NCI-H2196 treated with DMSO at 0.1 percent for 48 hours (cell line): ENCODE measurements at regions not wholly inside any gene's neighbourhood (a gene's known extent, or its start where the extent isn't known, plus 50 kb on each side); places are given as distances from the start of the nearest gene placed in this dataset.

Experiments
- DNase-seq: peaks from one replicate; lab custom pipeline; 2025; ENCODE audit not compliant: unreplicated experiment; lab: John Stamatoyannopoulos, UW

GRCh38 chr4:185892165-185892564 is 80.2 kb upstream of the SORBS2 start:
- DNase-seq: no peak

DNA sequence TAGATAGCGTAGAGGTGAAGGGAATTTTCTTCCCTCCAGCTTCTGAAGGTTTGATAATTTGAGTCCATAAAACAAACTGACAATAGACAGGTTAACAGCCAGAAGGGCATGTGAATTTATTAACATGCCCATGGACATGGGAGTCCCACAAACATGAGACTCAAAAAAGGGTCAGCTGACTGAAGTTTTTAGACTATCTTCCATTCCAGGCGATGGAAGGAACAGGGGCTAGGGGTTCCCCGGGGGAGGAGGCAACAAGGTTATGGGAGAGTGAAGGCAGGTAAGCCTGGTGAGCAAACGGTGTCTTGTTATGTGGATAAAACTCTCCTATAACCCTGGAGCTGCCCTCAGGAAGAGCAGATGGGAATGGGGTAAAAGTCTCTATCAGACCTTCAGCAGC is 81.5 kb upstream of the SORBS2 start:
- no peak for DNase-seq

- DNase-seq: no peak
Observed at GRCh38 chr4:185894481-185894880, 82.5 kb upstream of the SORBS2 start.

GRCh38 chr4:185895351-185895750 is 83.4 kb upstream of the SORBS2 start:
- no peak for DNase-seq

DNA sequence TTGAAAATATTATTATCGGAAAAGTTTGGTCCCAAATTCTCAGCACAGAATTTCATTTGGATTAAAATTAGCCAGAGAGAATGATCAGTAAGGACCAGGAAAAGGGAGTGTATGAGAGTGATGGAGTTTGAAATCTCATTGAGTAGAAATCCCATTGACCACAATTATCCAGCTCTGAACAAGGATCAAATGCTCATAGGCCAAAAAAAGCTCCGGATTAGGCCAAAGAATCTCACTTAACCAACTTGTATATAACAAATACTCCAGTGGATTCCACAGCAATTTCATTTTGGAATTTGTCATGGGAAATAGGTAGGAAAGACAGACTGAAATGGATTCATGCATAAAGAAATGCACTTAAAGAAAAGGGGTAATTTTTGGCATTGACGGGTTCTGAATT is 83.9 kb upstream of the SORBS2 start:
- no peak for DNase-seq

- DNase-seq: no peak
Observed at GRCh38 chr4:185896817-185897488, 85.0 kb upstream of the SORBS2 start.

DNA sequence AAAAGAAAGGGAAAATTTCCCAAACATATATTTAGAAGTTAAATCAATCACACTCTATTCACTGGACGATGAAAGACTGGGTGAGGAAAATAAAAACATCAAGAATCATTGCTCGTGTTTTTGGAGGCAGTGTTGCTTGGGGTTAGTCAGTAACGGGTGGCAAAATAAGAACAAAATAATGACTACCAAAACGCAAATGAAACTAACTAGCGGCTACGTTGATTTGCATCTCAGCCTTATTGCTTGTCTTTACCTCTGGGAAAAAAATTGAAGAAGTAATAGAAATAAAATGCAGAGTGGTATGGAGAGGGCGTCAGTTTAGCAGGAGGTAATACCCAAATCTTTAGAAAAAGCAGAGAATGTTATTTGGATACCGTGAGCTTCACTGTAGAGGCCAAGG is 86.4 kb upstream of the SORBS2 start:
- DNase-seq: no peak

- DNase-seq: no peak
Observed at GRCh38 chr4:185899833-185900232, 87.8 kb upstream of the SORBS2 start.

DNA sequence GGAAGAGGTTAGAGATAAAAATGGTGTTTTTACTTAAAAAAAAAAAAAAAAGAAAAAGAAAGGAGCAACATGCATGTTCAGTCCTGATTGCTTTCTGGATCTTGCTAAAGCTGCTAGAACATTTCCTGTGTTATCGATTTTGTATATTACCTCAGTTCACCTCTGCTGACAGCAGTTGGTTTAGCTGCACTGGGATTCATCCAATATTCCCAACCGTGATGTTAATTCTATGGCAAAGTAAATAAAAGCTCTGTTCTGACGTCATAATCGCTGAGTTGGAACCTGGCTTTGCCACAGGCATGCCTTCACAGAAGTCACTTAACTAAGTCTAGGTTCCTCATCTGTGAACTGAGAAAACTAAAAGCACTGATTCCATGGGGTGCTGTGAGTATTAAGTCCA is 90.7 kb upstream of the SORBS2 start:
- no peak for DNase-seq

- DNase-seq: no peak
Observed at GRCh38 chr4:185903205-185903604, 91.2 kb upstream of the SORBS2 start.

- no peak for DNase-seq
Observed at GRCh38 chr4:185904381-185904780, 92.4 kb upstream of the SORBS2 start.

- no peak for DNase-seq
Observed at GRCh38 chr4:185909972-185910371, 98.0 kb upstream of the SORBS2 start.

DNA sequence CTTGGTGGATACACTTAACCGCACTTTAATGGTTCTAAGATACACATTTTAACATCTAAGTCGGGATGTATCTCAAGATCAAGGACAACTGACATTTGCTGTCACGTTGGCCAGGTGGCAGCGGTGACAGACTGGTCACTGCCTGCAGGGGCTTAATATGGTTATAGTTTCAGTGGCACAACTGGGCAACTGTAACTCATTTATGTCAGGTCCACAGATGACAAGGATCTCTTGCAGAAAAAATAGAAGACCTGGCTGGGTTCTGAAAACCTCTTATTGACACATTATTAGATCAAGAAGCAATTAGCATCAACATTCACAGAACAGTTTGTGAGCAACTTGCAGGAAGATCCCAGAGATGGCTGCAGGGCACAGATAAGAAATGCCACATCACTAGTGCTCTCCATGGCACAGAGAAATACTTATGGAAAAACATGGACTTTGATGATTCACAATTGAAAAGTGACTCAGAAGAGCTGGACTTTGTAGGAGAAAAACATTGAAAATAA is 99.6 kb upstream of the SORBS2 start:
- no peak for DNase-seq

- no peak for DNase-seq
Observed at GRCh38 chr4:185912779-185913178, 100.8 kb upstream of the SORBS2 start.

- no peak for DNase-seq
Observed at GRCh38 chr4:185914583-185915199, 102.7 kb upstream of the SORBS2 start.

DNA sequence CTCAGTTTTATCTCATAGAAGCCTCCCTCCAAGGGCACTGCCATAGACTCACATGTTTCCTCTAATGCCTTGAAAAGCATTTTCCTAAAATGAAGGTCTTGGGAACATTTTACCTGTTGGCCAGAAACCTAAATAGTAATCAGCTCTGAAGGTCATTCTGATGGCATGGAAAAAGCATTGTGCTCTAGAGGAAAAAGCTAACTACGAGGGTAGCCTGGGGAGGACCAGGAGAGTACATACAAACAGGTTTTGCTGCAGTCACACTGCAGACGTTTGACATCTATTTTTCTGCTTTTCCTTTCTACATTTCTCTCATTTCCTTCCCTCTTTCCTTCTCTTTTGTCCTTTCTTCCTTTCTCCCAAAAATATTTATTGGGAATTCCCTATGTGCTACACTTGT is 103.3 kb upstream of the SORBS2 start:
- no peak for DNase-seq

DNA sequence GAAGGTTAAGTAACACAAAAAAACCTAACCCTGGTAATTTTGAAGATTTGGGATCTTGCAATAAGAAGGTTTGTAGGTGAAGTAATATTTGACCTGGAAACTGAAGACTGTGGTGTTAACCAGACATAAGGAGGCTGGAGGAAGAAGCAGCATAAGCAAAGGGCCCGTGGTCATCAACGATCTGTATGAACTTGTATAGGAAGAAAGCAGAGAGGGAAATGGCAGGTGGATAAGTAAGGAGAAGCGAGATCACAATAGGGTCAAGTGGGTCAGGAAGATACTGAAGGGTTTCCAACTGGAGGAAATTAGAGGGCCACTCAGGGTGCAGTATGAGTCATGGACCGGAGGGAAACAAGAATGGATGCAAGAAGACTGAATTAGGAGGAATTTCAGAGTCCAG is 103.8 kb upstream of the SORBS2 start:
- DNase-seq: no peak

DNA sequence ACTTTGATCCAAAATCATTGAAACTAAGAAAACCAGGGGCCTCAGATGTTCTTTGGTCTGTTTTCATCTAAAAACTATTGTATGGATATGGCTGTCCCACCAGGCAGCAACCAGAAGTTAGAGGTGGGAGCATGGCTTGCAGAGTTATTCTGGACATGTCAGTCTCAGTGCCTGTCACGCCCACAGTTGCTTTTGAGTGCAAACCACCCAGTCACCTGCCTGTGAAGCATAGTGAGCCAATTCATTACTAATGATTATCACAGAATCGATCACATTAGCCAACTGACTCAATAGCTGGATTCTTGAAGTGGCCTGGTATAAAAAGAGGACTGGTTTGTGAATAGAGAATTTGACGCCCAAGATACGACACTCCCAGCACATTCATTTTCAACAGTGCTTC is 104.2 kb upstream of the SORBS2 start:
- no peak for DNase-seq

- no peak for DNase-seq
Observed at GRCh38 chr4:185916683-185917082, 104.7 kb upstream of the SORBS2 start.

DNA sequence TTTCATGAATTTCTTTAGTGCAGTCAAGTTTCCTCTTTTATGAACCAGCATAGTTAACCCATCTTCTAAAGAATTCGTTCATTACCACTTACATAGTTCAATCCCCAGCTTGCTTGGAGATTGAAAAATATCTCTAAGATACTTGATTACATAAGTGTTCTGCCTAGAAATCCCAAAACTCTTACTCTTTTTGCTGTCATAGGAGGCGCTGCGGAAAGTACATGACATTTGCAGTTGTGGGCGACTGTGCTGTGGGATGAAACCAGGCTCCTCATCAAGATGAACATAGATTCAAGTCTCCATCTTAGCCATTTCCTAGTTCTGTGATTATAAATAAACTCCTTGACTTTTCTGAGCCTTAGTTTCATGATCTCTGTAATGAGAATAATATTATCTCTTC is 107.1 kb upstream of the SORBS2 start:
- DNase-seq: no peak

DNA sequence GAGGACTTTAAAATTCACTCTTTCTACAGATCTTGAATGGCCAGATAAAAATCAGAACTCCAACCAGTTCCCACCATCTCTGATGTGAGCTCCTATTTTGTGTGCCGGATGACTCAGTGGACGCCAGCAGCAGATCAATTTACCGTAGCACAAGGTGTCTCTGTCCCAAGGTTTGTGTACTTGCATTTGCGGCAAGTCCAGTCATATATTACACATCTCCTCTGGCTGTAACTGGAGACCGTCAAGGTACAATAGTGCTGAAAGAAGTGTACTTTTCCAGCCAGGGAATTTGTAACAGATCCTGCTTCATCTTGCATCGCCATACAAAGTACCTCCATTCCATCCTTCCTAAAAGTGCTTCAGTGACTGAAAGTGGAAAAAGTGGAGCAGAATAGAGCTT is 108.2 kb upstream of the SORBS2 start:
- DNase-seq: no peak

- no peak for DNase-seq
Observed at GRCh38 chr4:185920691-185921260, 108.8 kb upstream of the SORBS2 start.
